Amniotic stem cell (primary cell): ENCODE measurements at regions not wholly inside any gene's neighbourhood (a gene's known extent, or its start where the extent isn't known, plus 50 kb on each side); places are given as distances from the start of the nearest gene placed in this dataset.
A peak's percentile ranks its signal among the peaks of the same experiment; 100 is the strongest.
"Not testable (repeated sequence)": the region's sequence is repeated elsewhere in the genome, so short reads cannot be mapped to it uniquely, and the experiment has no call there.

Source experiments
- DNase-seq: peaks from one replicate; lab custom pipeline; 2025; lab: John Stamatoyannopoulos, UW

GRCh38 chr4:56575820-56576429, 70.3 kb downstream of the ARL9 start:
- DNase-seq: peak; percentile 7

GRCh38 chr4:56592417-56592816, 86.8 kb downstream of the ARL9 start:
- DNase-seq: not testable (repeated sequence)
